ENCODE measurements at regions not wholly inside any gene's neighbourhood (a gene's known extent, or its start where the extent isn't known, plus 50 kb on each side); places are given as distances from the start of the nearest gene placed in this dataset.

DNA sequence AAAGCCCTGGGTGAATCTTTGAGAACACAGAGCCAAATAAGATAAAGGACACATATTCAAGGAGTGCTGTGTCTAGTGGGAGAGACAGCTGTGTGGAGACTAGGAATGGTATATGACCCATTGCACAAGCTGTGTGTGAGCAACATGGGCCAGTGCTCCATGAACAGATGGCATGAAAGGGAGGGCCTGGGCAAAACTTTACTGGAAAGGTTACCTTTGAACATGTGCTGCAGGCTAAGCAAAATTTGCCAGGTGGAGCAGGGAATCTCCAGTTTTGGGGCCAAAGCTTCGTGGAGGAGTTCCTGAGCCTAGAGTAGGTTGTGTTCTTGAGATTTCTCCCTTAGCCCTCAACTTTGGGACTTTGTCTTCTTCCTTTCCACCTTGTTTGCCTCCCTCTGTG lies 446.1 kb upstream of the PROX1 start:
- TF ChIP-seq, protein P1, sequence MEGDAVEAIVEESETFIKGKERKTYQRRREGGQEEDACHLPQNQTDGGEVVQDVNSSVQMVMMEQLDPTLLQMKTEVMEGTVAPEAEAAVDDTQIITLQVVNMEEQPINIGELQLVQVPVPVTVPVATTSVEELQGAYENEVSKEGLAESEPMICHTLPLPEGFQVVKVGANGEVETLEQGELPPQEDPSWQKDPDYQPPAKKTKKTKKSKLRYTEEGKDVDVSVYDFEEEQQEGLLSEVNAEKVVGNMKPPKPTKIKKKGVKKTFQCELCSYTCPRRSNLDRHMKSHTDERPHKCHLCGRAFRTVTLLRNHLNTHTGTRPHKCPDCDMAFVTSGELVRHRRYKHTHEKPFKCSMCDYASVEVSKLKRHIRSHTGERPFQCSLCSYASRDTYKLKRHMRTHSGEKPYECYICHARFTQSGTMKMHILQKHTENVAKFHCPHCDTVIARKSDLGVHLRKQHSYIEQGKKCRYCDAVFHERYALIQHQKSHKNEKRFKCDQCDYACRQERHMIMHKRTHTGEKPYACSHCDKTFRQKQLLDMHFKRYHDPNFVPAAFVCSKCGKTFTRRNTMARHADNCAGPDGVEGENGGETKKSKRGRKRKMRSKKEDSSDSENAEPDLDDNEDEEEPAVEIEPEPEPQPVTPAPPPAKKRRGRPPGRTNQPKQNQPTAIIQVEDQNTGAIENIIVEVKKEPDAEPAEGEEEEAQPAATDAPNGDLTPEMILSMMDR (IDR thresholded peaks at IDR 0.05) = no peak
- TF ChIP-seq EZH2 (IDR thresholded peaks at IDR 0.05) = no peak
- TF ChIP-seq EZH2phosphoT487 (IDR thresholded peaks at IDR 0.05) = no peak

Measured in neural progenitor cell (in vitro differentiated cells).